Fibroblast of pulmonary artery (primary cell): ENCODE measurements at regions not wholly inside any gene's neighbourhood (a gene's known extent, or its start where the extent isn't known, plus 50 kb on each side); places are given as distances from the start of the nearest gene placed in this dataset.
"Not testable (repeated sequence)": the region's sequence is repeated elsewhere in the genome, so short reads cannot be mapped to it uniquely, and the experiment has no call there.

Source experiments
- DNase-seq: peaks from one replicate; pipeline ENCODE4 v3.0.0-alpha.2; 2010; ENCODE audit warnings: low read depth
- H3K4me3 ChIP-seq: replicated peaks from 2 replicates; pipeline ENCODE4 v1.5.1; 2011; ENCODE audit warnings: low read depth, mild to moderate bottlenecking, control low read depth, low read length, moderate library complexity
- CTCF ChIP-seq: IDR thresholded peaks from 2 replicates; pipeline ENCODE4 v1.5.1; 2011; ENCODE audit warnings: mild to moderate bottlenecking, control low read depth, low read length, inconsistent platforms; ENCODE audit errors: missing control alignments

- DNase-seq = no peak
- TF ChIP-seq CTCF = no peak
- H3K4me3 ChIP-seq = no peak overlapping the region
Observed at GRCh38 chr18:73683409-73684238, 464.0 kb downstream of the FBXO15 start.

GRCh38 chr18:73681912-73682311 is 465.7 kb downstream of the FBXO15 start:
- no peak for TF ChIP-seq CTCF
- H3K4me3 ChIP-seq = no peak overlapping the region
- no peak for DNase-seq

GRCh38 chr18:73681398-73681797 is 466.2 kb downstream of the FBXO15 start:
- no peak overlapping the region for H3K4me3 ChIP-seq
- TF ChIP-seq CTCF = no peak
- DNase-seq = no peak

- no peak for TF ChIP-seq CTCF
- no peak for DNase-seq
- no peak overlapping the region for H3K4me3 ChIP-seq
Observed at GRCh38 chr18:73679941-73680712, 467.5 kb downstream of the FBXO15 start.

GRCh38 chr18:73677450-73677849 is 470.2 kb downstream of the FBXO15 start:
- no peak for TF ChIP-seq CTCF
- no peak overlapping the region for H3K4me3 ChIP-seq
- DNase-seq = peak; percentile 66

GRCh38 chr18:73674125-73674865 is 473.3 kb downstream of the FBXO15 start:
- no peak overlapping the region for H3K4me3 ChIP-seq
- no peak for DNase-seq
- TF ChIP-seq CTCF = no peak

GRCh38 chr18:73671480-73671879 is 476.2 kb downstream of the FBXO15 start:
- DNase-seq, H3K4me3 ChIP-seq: not testable (repeated sequence)
